GM21390 (cell line): ENCODE measurements at regions not wholly inside any gene's neighbourhood (a gene's known extent, or its start where the extent isn't known, plus 50 kb on each side); places are given as distances from the start of the nearest gene placed in this dataset.
"Not testable (repeated sequence)": the region's sequence is repeated elsewhere in the genome, so short reads cannot be mapped to it uniquely, and the experiment has no call there.

Experiments
- ATAC-seq: cut with Tn5 transposase; IDR thresholded peaks from one replicate; pipeline ENCODE4 v1.9.1; 2021; ENCODE audit not compliant: unreplicated experiment

- ATAC-seq, result peak; percentile 50
Observed at GRCh38 chr12:102728506-102729242, 188.4 kb downstream of the PAH start.

GRCh38 chr12:102726686-102727085, 190.4 kb downstream of the PAH start:
- ATAC-seq, result no peak

GRCh38 chr12:102722147-102722546, 194.9 kb downstream of the PAH start:
- no peak for ATAC-seq

GRCh38 chr12:102708108-102708507, 208.9 kb downstream of the PAH start:
- no peak for ATAC-seq

GRCh38 chr12:102702447-102703114, 214.5 kb downstream of the PAH start:
- peak; percentile 70 for ATAC-seq

- no peak for ATAC-seq
Observed at GRCh38 chr12:102696045-102696444, 215.7 kb upstream of the IGF1 start.

- ATAC-seq, result no peak
Observed at GRCh38 chr12:102694903-102695302, 214.5 kb upstream of the IGF1 start.

- ATAC-seq, result no peak
Observed at GRCh38 chr12:102691773-102692555, 211.6 kb upstream of the IGF1 start.

- no peak for ATAC-seq
Observed at GRCh38 chr12:102690253-102690652, 209.9 kb upstream of the IGF1 start.

- ATAC-seq, result no peak
Observed at GRCh38 chr12:102689701-102690100, 209.3 kb upstream of the IGF1 start.

- ATAC-seq, result no peak
Observed at GRCh38 chr12:102687523-102687922, 207.2 kb upstream of the IGF1 start.

- ATAC-seq, result no peak
Observed at GRCh38 chr12:102685841-102686240, 205.5 kb upstream of the IGF1 start.

GRCh38 chr12:102685172-102685571, 204.8 kb upstream of the IGF1 start:
- ATAC-seq, result no peak

GRCh38 chr12:102682366-102683289, 202.3 kb upstream of the IGF1 start:
- ATAC-seq, result no peak

GRCh38 chr12:102681747-102682146, 201.4 kb upstream of the IGF1 start:
- ATAC-seq, result no peak

GRCh38 chr12:102681309-102681708, 200.9 kb upstream of the IGF1 start:
- no peak for ATAC-seq

GRCh38 chr12:102680304-102680703, 199.9 kb upstream of the IGF1 start:
- ATAC-seq, result no peak

GRCh38 chr12:102676812-102677211, 196.4 kb upstream of the IGF1 start:
- no peak for ATAC-seq

- ATAC-seq, result no peak
Observed at GRCh38 chr12:102675672-102676071, 195.3 kb upstream of the IGF1 start.

GRCh38 chr12:102673606-102674005, 193.2 kb upstream of the IGF1 start:
- ATAC-seq, result no peak

- ATAC-seq, result not testable (repeated sequence)
Observed at GRCh38 chr12:102672212-102672611, 191.8 kb upstream of the IGF1 start.
